ENCODE measurements at regions not wholly inside any gene's neighbourhood (a gene's known extent, or its start where the extent isn't known, plus 50 kb on each side); places are given as distances from the start of the nearest gene placed in this dataset.

GRCh38 chr11:41878095-41878494, 418.6 kb upstream of the LRRC4C start:
- Histone ChIP-seq H3K4me3 (no peak overlapping the region), H3K9me3 (no peaks in the 10 kb centered on the region), H3K36me3 (no peaks in the 10 kb centered on the region), H3K4me1 (no peaks in the 10 kb centered on the region), H3K27ac (replicated peaks in 1 of 4) (no peak overlapping the region), H3K27me3 (no peaks in the 10 kb centered on the region)
- 86% methylated on average over 2 of the region's 2 CpGs for WGBS
- intact Hi-C loops (cut with DNase I) = no loop called here
- DNase-seq (ENCODE audit: extremely low spot score) = no peak
- no peak for TF ChIP-seq POLR2A (IDR thresholded peaks at IDR 0.05; ENCODE audit: low read depth)
- TF ChIP-seq EP300 (IDR thresholded peaks at IDR 0.05) = no peak
- no peak for TF ChIP-seq CTCF (IDR thresholded peaks at IDR 0.05)
- TF ChIP-seq POLR2AphosphoS5 (IDR thresholded peaks at IDR 0.05) = no peak

GRCh38 chr11:41879214-41879613, 419.8 kb upstream of the LRRC4C start:
- Histone ChIP-seq H3K36me3 (no peaks in the 10 kb centered on the region), H3K27me3 (no peaks in the 10 kb centered on the region), H3K4me1 (no peaks in the 10 kb centered on the region), H3K27ac (replicated peaks in 1 of 4) (no peak overlapping the region), H3K4me3 (no peak overlapping the region), H3K9me3 (no peaks in the 10 kb centered on the region)
- intact Hi-C loops (cut with DNase I) = no loop called here
- TF ChIP-seq POLR2A (IDR thresholded peaks at IDR 0.05; ENCODE audit: low read depth) (no peak), CTCF (IDR thresholded peaks at IDR 0.05) (no peak), EP300 (IDR thresholded peaks at IDR 0.05) (no peak), POLR2AphosphoS5 (IDR thresholded peaks at IDR 0.05) (no peak)
- DNase-seq (ENCODE audit: extremely low spot score) = no peak

GRCh38 chr11:41895081-41895480, 435.6 kb upstream of the LRRC4C start:
- Histone ChIP-seq H3K36me3 (no peaks in the 10 kb centered on the region), H3K4me3 (no peak overlapping the region), H3K27ac (replicated peaks in 1 of 4) (no peak overlapping the region), H3K9me3 (no peaks in the 10 kb centered on the region), H3K4me1 (no peaks in the 10 kb centered on the region), H3K27me3 (no peaks in the 10 kb centered on the region)
- TF ChIP-seq CTCF (IDR thresholded peaks at IDR 0.05) (no peak), POLR2A (IDR thresholded peaks at IDR 0.05; ENCODE audit: low read depth) (no peak), POLR2AphosphoS5 (IDR thresholded peaks at IDR 0.05) (no peak), EP300 (IDR thresholded peaks at IDR 0.05) (no peak)
- no peak for DNase-seq (ENCODE audit: extremely low spot score)
- intact Hi-C loops (cut with DNase I) = no loop called here

- H3K27me3 ChIP-seq = no peaks in the 10 kb centered on the region
- no peak overlapping the region for H3K4me3 ChIP-seq
- no peaks in the 10 kb centered on the region for H3K4me1 ChIP-seq
- no peaks in the 10 kb centered on the region for H3K36me3 ChIP-seq
- H3K27ac ChIP-seq (replicated peaks in 1 of 4) = no peak overlapping the region
- intact Hi-C loops (cut with DNase I) = no loop called here
- WGBS = 46% methylated on average over 2 of the region's 2 CpGs
- no peaks in the 10 kb centered on the region for H3K9me3 ChIP-seq
- no peak for TF ChIP-seq POLR2A (IDR thresholded peaks at IDR 0.05; ENCODE audit: low read depth)
- no peak for TF ChIP-seq POLR2AphosphoS5 (IDR thresholded peaks at IDR 0.05)
- no peak for TF ChIP-seq CTCF (IDR thresholded peaks at IDR 0.05)
- no peak for TF ChIP-seq EP300 (IDR thresholded peaks at IDR 0.05)
- DNase-seq (ENCODE audit: extremely low spot score) = no peak
These were observed 438.5 kb upstream of the LRRC4C start for GRCh38 chr11:41897991-41898390.

- no peaks in the 10 kb centered on the region for H3K27me3 ChIP-seq
- H3K4me1 ChIP-seq = no peaks in the 10 kb centered on the region
- DNase-seq (ENCODE audit: extremely low spot score) = no peak
- H3K9me3 ChIP-seq = peaks cover 0 to 19% (median 3%) of the 10 kb centered on the region in 4 donors
- 88% methylated on average over 5 of the region's 5 CpGs for WGBS
- H3K27ac ChIP-seq (replicated peaks in 1 of 4) = no peak overlapping the region
- no peaks in the 10 kb centered on the region for H3K36me3 ChIP-seq
- H3K4me3 ChIP-seq = no peak overlapping the region
- intact Hi-C loops (cut with DNase I) = no loop called here
- TF ChIP-seq POLR2AphosphoS5 (IDR thresholded peaks at IDR 0.05) (no peak), CTCF (IDR thresholded peaks at IDR 0.05) (no peak), EP300 (IDR thresholded peaks at IDR 0.05) (no peak), POLR2A (IDR thresholded peaks at IDR 0.05; ENCODE audit: low read depth) (no peak)
These were observed 458.4 kb upstream of the LRRC4C start for GRCh38 chr11:41917900-41918299.

All from esophagus muscularis mucosa (tissue), 4 donors.